Neutrophil (primary cell): ENCODE measurements at regions not wholly inside any gene's neighbourhood (a gene's known extent, or its start where the extent isn't known, plus 50 kb on each side); places are given as distances from the start of the nearest gene placed in this dataset.

Experiments
- H3K27ac ChIP-seq: fragments of 200-600 bp; sonication (generic); 2 replicates; pipeline ENCODE4 v1.5.1; 2016; ENCODE audit warnings: mild to moderate bottlenecking, moderate library complexity
- H3K27me3 ChIP-seq: fragments of 200-600 bp; sonication (generic); 2 replicates; pipeline ENCODE4 v1.6.0; 2016; ENCODE audit warnings: mild to moderate bottlenecking
- H3K36me3 ChIP-seq: fragments of 200-600 bp; sonication (generic); 2 replicates; pipeline ENCODE4 v1.5.1; 2017
- H3K4me1 ChIP-seq, 2 experiments: fragments of 200-600 bp in 1 of 2; sonication (generic) in 1 of 2; 1 replicate in 1 of 2; 2 replicates in 1 of 2; pipeline versions ENCODE4 v1.5.1 to v1.6.1; 2013 to 2016; ENCODE audit warnings: low read depth in 1 of 2, low read length in 1 of 2, mild to moderate bottlenecking in 1 of 2, moderate library complexity in 1 of 2; ENCODE audit not compliant: control insufficient read depth in 1 of 2, insufficient read depth in 1 of 2
- H3K4me3 ChIP-seq, 2 experiments: fragments of 200-600 bp in 1 of 2; sonication (generic) in 1 of 2; 1 replicate in 1 of 2; 2 replicates in 1 of 2; pipeline ENCODE4 v1.5.1; 2013 to 2016; ENCODE audit warnings: low read depth in 1 of 2, low read length in 1 of 2, mild to moderate bottlenecking in 1 of 2, moderate library complexity in 1 of 2
- H3K9me3 ChIP-seq: fragments of 200-600 bp; sonication (generic); 2 replicates; pipeline ENCODE4 v1.5.1; 2016
- CTCF ChIP-seq: fragments of 200-600 bp; sonication (generic); IDR thresholded peaks from 2 replicates; pipeline ENCODE4 v1.5.1; 2016; ENCODE audit warnings: antibody characterized with exemption

GRCh38 chr12:88419794-88420193, 160.5 kb downstream of the KITLG start:
- H3K27me3 ChIP-seq = no peaks in the 10 kb centered on the region
- TF ChIP-seq CTCF = no peak
- H3K36me3 ChIP-seq = no peaks in the 10 kb centered on the region
- H3K4me1 ChIP-seq = no peaks in the 10 kb centered on the region
- no peaks in the 10 kb centered on the region for H3K9me3 ChIP-seq
- H3K27ac ChIP-seq = no peak overlapping the region
- H3K4me3 ChIP-seq = no peak overlapping the region

- Histone ChIP-seq H3K27ac (no peak overlapping the region), H3K9me3 (no peaks in the 10 kb centered on the region), H3K4me3 (no peak overlapping the region), H3K4me1 (no peaks in the 10 kb centered on the region), H3K36me3 (no peaks in the 10 kb centered on the region), H3K27me3 (no peaks in the 10 kb centered on the region)
- TF ChIP-seq CTCF = no peak
Observed at GRCh38 chr12:88420457-88420856, 159.8 kb downstream of the KITLG start.

GRCh38 chr12:88424791-88425730, 155.2 kb downstream of the KITLG start:
- Histone ChIP-seq H3K27me3 (no peaks in the 10 kb centered on the region), H3K4me3 (no peak overlapping the region), H3K36me3 (no peaks in the 10 kb centered on the region), H3K9me3 (no peaks in the 10 kb centered on the region), H3K27ac (no peak overlapping the region), H3K4me1 (no peaks in the 10 kb centered on the region)
- no peak for TF ChIP-seq CTCF

GRCh38 chr12:88428350-88428749, 151.9 kb downstream of the KITLG start:
- Histone ChIP-seq H3K4me3 (no peak overlapping the region), H3K4me1 (peaks cover 0 to 7% of the 10 kb centered on the region in 2 experiments), H3K27me3 (no peaks in the 10 kb centered on the region), H3K27ac (no peak overlapping the region), H3K36me3 (no peaks in the 10 kb centered on the region), H3K9me3 (no peaks in the 10 kb centered on the region)
- no peak for TF ChIP-seq CTCF

- Histone ChIP-seq H3K4me1 (peaks cover 0 to 20% of the 10 kb centered on the region in 2 experiments), H3K9me3 (no peaks in the 10 kb centered on the region), H3K36me3 (no peaks in the 10 kb centered on the region), H3K4me3 (no peak overlapping the region), H3K27ac (no peak overlapping the region), H3K27me3 (no peaks in the 10 kb centered on the region)
- no peak for TF ChIP-seq CTCF
Observed at GRCh38 chr12:88431246-88431645, 149.0 kb downstream of the KITLG start.
